CD14-positive monocyte (primary cell): ENCODE measurements at regions not wholly inside any gene's neighbourhood (a gene's known extent, or its start where the extent isn't known, plus 50 kb on each side); places are given as distances from the start of the nearest gene placed in this dataset.

Experiments
- DNase-seq, 3 donors: peaks; one replicate each; pipeline ENCODE4 v3.0.0-alpha.2; 2011 to 2022
- H2AFZ ChIP-seq: 2 replicates; pipeline ENCODE4 v1.6.0; 2012; ENCODE audit warnings: mild to moderate bottlenecking, low read depth, low read length, inconsistent platforms; ENCODE audit not compliant: insufficient read depth, poor library complexity, severe bottlenecking
- H3K27ac ChIP-seq, 2 donors: 1 replicate in 1 of 2; 2 replicates in 1 of 2; pipeline ENCODE4 v1.5.1; 2012 to 2013; ENCODE audit warnings: low read length in 2 of 2, control low read depth in 1 of 2, inconsistent platforms in 1 of 2, low read depth in 1 of 2, mild to moderate bottlenecking in 1 of 2
- H3K27me3 ChIP-seq, 2 donors: one replicate each; pipeline versions ENCODE4 v1.6.0 to v1.6.1; 2011 to 2013; ENCODE audit warnings: low read length in 2 of 2; ENCODE audit not compliant: control insufficient read depth in 2 of 2, insufficient read depth in 2 of 2
- H3K36me3 ChIP-seq, 2 donors: replicated peaks in 1 of 2; 1 replicate in 1 of 2; 2 replicates in 1 of 2; pipeline versions ENCODE4 v1.5.1 to v1.6.1; 2012 to 2013; ENCODE audit warnings: low read length in 2 of 2, control low read depth in 1 of 2, inconsistent platforms in 1 of 2, mild to moderate bottlenecking in 1 of 2; ENCODE audit not compliant: insufficient read depth in 2 of 2, control insufficient read depth in 1 of 2
- H3K4me1 ChIP-seq, 2 donors: 1 replicate in 1 of 2; 2 replicates in 1 of 2; pipeline versions ENCODE4 v1.5.1 to v1.6.1; 2012 to 2013; ENCODE audit warnings: low read length in 2 of 2, control low read depth in 1 of 2, inconsistent platforms in 1 of 2, mild to moderate bottlenecking in 1 of 2, moderate library complexity in 1 of 2; ENCODE audit not compliant: insufficient read depth in 2 of 2, control insufficient read depth in 1 of 2
- H3K4me2 ChIP-seq: replicated peaks from 2 replicates; pipeline ENCODE3; 2012; ENCODE audit warnings: low read length, moderate library complexity, mild to moderate bottlenecking; ENCODE audit not compliant: poor library complexity, severe bottlenecking; ENCODE audit errors: extremely low read depth
- H3K4me3 ChIP-seq, 3 experiments: fragments of 200-600 bp in 1 of 3; sonication (generic) in 1 of 3; replicated peaks in 1 of 3; 1 replicate in 2 of 3; 2 replicates in 1 of 3; pipeline ENCODE4 v1.5.1; 2011 to 2013; ENCODE audit warnings: low read length in 3 of 3, mild to moderate bottlenecking in 3 of 3, control low read depth in 2 of 3, low read depth in 2 of 3, inconsistent platforms in 1 of 3, moderate library complexity in 1 of 3
- H3K79me2 ChIP-seq: 2 replicates; pipeline ENCODE4 v1.6.0; 2012; ENCODE audit warnings: mild to moderate bottlenecking, control low read depth, inconsistent platforms, low read length, moderate library complexity; ENCODE audit not compliant: insufficient read depth
- H3K9ac ChIP-seq: 2 replicates; pipeline ENCODE4 v1.6.0; 2017; ENCODE audit warnings: low read length, mild to moderate bottlenecking; ENCODE audit not compliant: insufficient read depth, poor library complexity, severe bottlenecking
- H3K9me3 ChIP-seq, 2 donors: replicated peaks in 1 of 2; 1 replicate in 1 of 2; 2 replicates in 1 of 2; pipeline versions ENCODE4 v1.5.1 to v1.6.1; 2012 to 2013; ENCODE audit warnings: low read length in 2 of 2, control low read depth in 1 of 2; ENCODE audit not compliant: control insufficient read depth in 1 of 2, insufficient read depth in 1 of 2
- H4K20me1 ChIP-seq: 2 replicates; pipeline ENCODE4 v1.6.0; 2012; ENCODE audit warnings: mild to moderate bottlenecking, low read length, control low read depth, moderate library complexity; ENCODE audit not compliant: insufficient read depth
- H3K27ac Mint-ChIP-seq, 7 donors: one replicate each; pipeline ENCODE4 v1.8.0; 2020; ENCODE audit warnings: mild to moderate bottlenecking in 7 of 7, mixed read lengths in 7 of 7, moderate library complexity in 6 of 7, inconsistent platforms in 2 of 7
- H3K27me3 Mint-ChIP-seq, 3 donors: one replicate each; pipeline ENCODE4 v1.8.0; 2021 to 2022; ENCODE audit warnings: low read depth in 3 of 3, mild to moderate bottlenecking in 3 of 3, mixed read lengths in 3 of 3, moderate library complexity in 3 of 3, inconsistent platforms in 1 of 3
- H3K36me3 Mint-ChIP-seq, 2 donors: one replicate each; pipeline ENCODE4 v1.8.0; 2020; ENCODE audit warnings: mixed read lengths in 2 of 2, inconsistent platforms in 1 of 2, mild to moderate bottlenecking in 1 of 2
- H3K4me1 Mint-ChIP-seq: one replicate; pipeline ENCODE4 v1.8.0; 2020; ENCODE audit warnings: mild to moderate bottlenecking, mixed read lengths
- H3K4me3 Mint-ChIP-seq, 2 donors: one replicate each; pipeline ENCODE4 v1.8.0; 2020; ENCODE audit warnings: mild to moderate bottlenecking in 2 of 2, mixed read lengths in 2 of 2, moderate library complexity in 1 of 2
- H3K9me3 Mint-ChIP-seq, 7 donors: one replicate each; pipeline ENCODE4 v1.8.0; 2020 to 2022; ENCODE audit warnings: mixed read lengths in 7 of 7, mild to moderate bottlenecking in 6 of 7, moderate library complexity in 6 of 7, inconsistent platforms in 2 of 7
- CTCF ChIP-seq: fragments of 200-600 bp; IDR thresholded peaks from one replicate; pipeline ENCODE4 v1.8.0; 2022; ENCODE audit warnings: antibody characterized with exemption, mild to moderate bottlenecking
- WGBS: methylation state at CpG from one replicate; pipeline ENCODE4 v1.1.5; 2013; ENCODE audit warnings: missing lambda C conversion rate; ENCODE audit not compliant: insufficient coverage; 5-methylcytosine and 5-hydroxymethylcytosine counted together
- intact Hi-C, 2 donors: fragments of 100-400 bp; cut with micrococcal nuclease; formaldehyde crosslinking; loops; one replicate each; pipeline versions ENCODE4 v1.15.0 to v1.15.1; 2023

GRCh38 chr3:31465999-31466398, 66.7 kb upstream of the STT3B start:
- no peaks in the 10 kb centered on the region for H3K9me3 ChIP-seq
- no peaks in the 10 kb centered on the region for H3K36me3 Mint-ChIP-seq
- no peaks in the 10 kb centered on the region for H3K79me2 ChIP-seq
- DNase-seq, result no peak
- H3K27ac ChIP-seq, result no peak overlapping the region
- H2AFZ ChIP-seq, result no peak overlapping the region
- no peak overlapping the region for H3K4me3 ChIP-seq
- H3K9ac ChIP-seq, result no peak overlapping the region
- peaks cover 0 to 3% (median 0%) of the 10 kb centered on the region in 7 donors for H3K9me3 Mint-ChIP-seq
- H3K27me3 ChIP-seq, result no peaks in the 10 kb centered on the region
- no peak overlapping the region for H3K4me2 ChIP-seq
- peaks cover 8 to 9% of the 10 kb centered on the region in 2 donors for H3K4me1 ChIP-seq
- H3K27me3 Mint-ChIP-seq, result peaks cover under 1 to 5% (median 2%) of the 10 kb centered on the region in 3 donors
- no peak overlapping the region for H3K4me3 Mint-ChIP-seq
- H3K4me1 Mint-ChIP-seq, result peaks cover 11% of the 10 kb centered on the region
- TF ChIP-seq CTCF, result no peak
- intact Hi-C loops, result no loop called here
- H4K20me1 ChIP-seq, result no peaks in the 10 kb centered on the region
- no peak overlapping the region for H3K27ac Mint-ChIP-seq
- no peaks in the 10 kb centered on the region for H3K36me3 ChIP-seq

- Mint-ChIP-seq H3K4me1 (peaks cover 8% of the 10 kb centered on the region), H3K9me3 (peaks cover 0 to 5% (median 0%) of the 10 kb centered on the region in 7 donors)
Measured at GRCh38 chr3:31466866-31467265, 65.9 kb upstream of the STT3B start.

More at GRCh38 chr3:31466866-31467265, 65.9 kb upstream of the STT3B start:
- H3K27ac Mint-ChIP-seq, result no peak overlapping the region
- no peak overlapping the region for H3K9ac ChIP-seq
- H3K36me3 ChIP-seq, result no peaks in the 10 kb centered on the region
- H3K4me3 ChIP-seq, result no peak overlapping the region
- intact Hi-C loops, result no loop called here
- WGBS, result 79% methylated on average over 2 of the region's 2 CpGs
- H3K4me3 Mint-ChIP-seq, result no peak overlapping the region
- no peak overlapping the region for H3K4me2 ChIP-seq
- no peak for DNase-seq
- H3K9me3 ChIP-seq, result no peaks in the 10 kb centered on the region
- H3K27me3 Mint-ChIP-seq, result peaks cover 0 to 5% (median under 1%) of the 10 kb centered on the region in 3 donors
- peaks cover 4 to 7% of the 10 kb centered on the region in 2 donors for H3K4me1 ChIP-seq
- no peaks in the 10 kb centered on the region for H3K79me2 ChIP-seq
- H3K27ac ChIP-seq, result no peak overlapping the region
- no peak for TF ChIP-seq CTCF
- no peaks in the 10 kb centered on the region for H3K36me3 Mint-ChIP-seq
- H3K27me3 ChIP-seq, result no peaks in the 10 kb centered on the region
- no peaks in the 10 kb centered on the region for H4K20me1 ChIP-seq
- H2AFZ ChIP-seq, result no peak overlapping the region
